WTC11 (cell line): ENCODE measurements at regions not wholly inside any gene's neighbourhood (a gene's known extent, or its start where the extent isn't known, plus 50 kb on each side); places are given as distances from the start of the nearest gene placed in this dataset.

Experiments used
- ATAC-seq: fragments of 200-7000 bp; cut with Tn5 transposase; 2 replicates; pipeline ENCODE4 v1.10.0; 2021; ENCODE audit warnings: mild to moderate bottlenecking, moderate library complexity
- CTCF ChIA-PET: fragments of 300-600 bp; sonication (Branson Sonifier 250); formaldehyde crosslinking; loops from one replicate; lab custom pipeline; 2021; ENCODE audit warnings: antibody characterized with exemption; lab: Charles Lee
- POLR2A ChIA-PET: fragments of 350-600 bp; sonication (Branson Sonifier 250); formaldehyde crosslinking; loops from one replicate; lab custom pipeline; 2021; ENCODE audit warnings: antibody characterized with exemption; lab: Charles Lee
- DNase-seq: peaks from one replicate; pipeline ENCODE4 v3.0.0; 2021; ENCODE audit warnings: low spot score
- H3K27ac Mint-ChIP-seq: 2 replicates; pipeline ENCODE4 v1.8.0; 2021; ENCODE audit warnings: mixed read lengths
- H3K27me3 Mint-ChIP-seq: 2 replicates; pipeline ENCODE4 v1.8.0; 2021; ENCODE audit warnings: low read depth, mild to moderate bottlenecking, moderate library complexity, mixed read lengths
- H3K36me3 Mint-ChIP-seq: 2 replicates; pipeline ENCODE4 v1.8.0; 2021; ENCODE audit warnings: mixed read lengths
- H3K4me1 Mint-ChIP-seq: 2 replicates; pipeline ENCODE4 v1.8.0; 2022; ENCODE audit warnings: mixed read lengths
- H3K4me3 Mint-ChIP-seq: 2 replicates; pipeline ENCODE4 v1.8.0; 2021; ENCODE audit warnings: mild to moderate bottlenecking, moderate library complexity, mixed read lengths
- H3K9me3 Mint-ChIP-seq: 2 replicates; pipeline ENCODE4 v1.8.0; 2021; ENCODE audit warnings: mixed read lengths
- ELF4 ChIP-seq: sonication (generic); formaldehyde crosslinking; IDR thresholded peaks from 2 replicates; pipeline ENCODE4 v1.8.1; 2022; ENCODE audit warnings: low read depth, mild to moderate bottlenecking, moderate library complexity, missing genetic modification reagents
- ETV6 ChIP-seq: sonication (generic); formaldehyde crosslinking; IDR thresholded peaks from 2 replicates; pipeline ENCODE4 v1.8.1; 2022; ENCODE audit warnings: mild to moderate bottlenecking, missing genetic modification reagents
- FOXP1 ChIP-seq: sonication (generic); formaldehyde crosslinking; IDR thresholded peaks from 2 replicates; pipeline ENCODE4 v1.8.0; 2022; ENCODE audit warnings: missing genetic modification reagents, mild to moderate bottlenecking, moderate library complexity, borderline replicate concordance
- GRHL2 ChIP-seq: fragments of 250-450 bp; sonication (Bioruptor Pico); IDR thresholded peaks from 2 replicates; pipeline ENCODE4 v1.8.0; 2022; ENCODE audit warnings: mild to moderate bottlenecking, moderate library complexity; ENCODE audit not compliant: insufficient replicate concordance, severe bottlenecking
- HMGA2 ChIP-seq: fragments of 250-450 bp; sonication (Bioruptor Pico); IDR thresholded peaks from 2 replicates; pipeline ENCODE4 v1.4.0; 2021; ENCODE audit warnings: mild to moderate bottlenecking, moderate library complexity
- MLX ChIP-seq: sonication (generic); formaldehyde crosslinking; IDR thresholded peaks from 2 replicates; pipeline ENCODE4 v1.8.1; 2023; ENCODE audit warnings: mild to moderate bottlenecking, missing genetic modification reagents, moderate library complexity
- TEAD4 ChIP-seq: sonication (generic); formaldehyde crosslinking; IDR thresholded peaks from 2 replicates; pipeline ENCODE4 v1.8.0; 2022; ENCODE audit warnings: mild to moderate bottlenecking, missing genetic modification reagents
- TP53 ChIP-seq: sonication (generic); formaldehyde crosslinking; IDR thresholded peaks from 2 replicates; pipeline ENCODE4 v1.8.1; 2023; ENCODE audit warnings: mild to moderate bottlenecking, missing genetic modification reagents
- ZNF396 ChIP-seq: fragments of 250-450 bp; sonication (Bioruptor Pico); IDR thresholded peaks from 2 replicates; pipeline ENCODE4 v1.8.0; 2021; ENCODE audit warnings: mild to moderate bottlenecking, moderate library complexity, borderline replicate concordance
- ZNF671 ChIP-seq: fragments of 250-450 bp; sonication (Bioruptor Pico); IDR thresholded peaks from 2 replicates; pipeline ENCODE4 v1.8.0; 2021; ENCODE audit warnings: mild to moderate bottlenecking
- TF ChIP-seq, protein P1 (sequence below): sonication (generic); formaldehyde crosslinking; IDR thresholded peaks from 2 replicates; pipeline ENCODE4 v1.8.0; 2023; ENCODE audit warnings: missing genetic modification reagents, mild to moderate bottlenecking, borderline replicate concordance
- TF ChIP-seq, protein P2 (sequence below): sonication (generic); formaldehyde crosslinking; IDR thresholded peaks from 2 replicates; pipeline ENCODE4 v1.8.1; 2023; ENCODE audit warnings: mild to moderate bottlenecking, missing genetic modification reagents
- TF ChIP-seq, protein P3 (sequence below): sonication (generic); formaldehyde crosslinking; IDR thresholded peaks from 2 replicates; pipeline ENCODE4 v1.8.1; 2023; ENCODE audit warnings: mild to moderate bottlenecking, missing genetic modification reagents, borderline replicate concordance

DNA sequence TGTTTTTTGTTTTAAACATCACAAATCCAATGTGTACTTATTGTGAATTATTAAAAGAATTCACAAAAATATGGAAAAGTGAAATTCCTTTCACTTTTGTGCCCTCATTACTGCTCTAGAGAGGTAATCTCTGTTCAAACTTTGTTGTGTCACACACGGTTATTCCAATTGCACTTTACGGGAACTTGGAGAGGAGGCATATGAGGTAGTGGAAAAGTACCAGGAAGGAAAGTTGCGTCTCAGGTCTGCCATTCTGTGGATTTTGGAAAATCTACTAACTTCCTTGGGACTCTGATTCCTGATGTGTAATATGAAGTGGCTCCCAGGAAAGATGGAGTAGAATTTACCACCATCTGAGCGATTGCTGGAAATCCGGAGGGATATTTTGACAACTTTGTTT is 90.9 kb upstream of the DCN start (continued):
- TF ChIP-seq, protein P1, sequence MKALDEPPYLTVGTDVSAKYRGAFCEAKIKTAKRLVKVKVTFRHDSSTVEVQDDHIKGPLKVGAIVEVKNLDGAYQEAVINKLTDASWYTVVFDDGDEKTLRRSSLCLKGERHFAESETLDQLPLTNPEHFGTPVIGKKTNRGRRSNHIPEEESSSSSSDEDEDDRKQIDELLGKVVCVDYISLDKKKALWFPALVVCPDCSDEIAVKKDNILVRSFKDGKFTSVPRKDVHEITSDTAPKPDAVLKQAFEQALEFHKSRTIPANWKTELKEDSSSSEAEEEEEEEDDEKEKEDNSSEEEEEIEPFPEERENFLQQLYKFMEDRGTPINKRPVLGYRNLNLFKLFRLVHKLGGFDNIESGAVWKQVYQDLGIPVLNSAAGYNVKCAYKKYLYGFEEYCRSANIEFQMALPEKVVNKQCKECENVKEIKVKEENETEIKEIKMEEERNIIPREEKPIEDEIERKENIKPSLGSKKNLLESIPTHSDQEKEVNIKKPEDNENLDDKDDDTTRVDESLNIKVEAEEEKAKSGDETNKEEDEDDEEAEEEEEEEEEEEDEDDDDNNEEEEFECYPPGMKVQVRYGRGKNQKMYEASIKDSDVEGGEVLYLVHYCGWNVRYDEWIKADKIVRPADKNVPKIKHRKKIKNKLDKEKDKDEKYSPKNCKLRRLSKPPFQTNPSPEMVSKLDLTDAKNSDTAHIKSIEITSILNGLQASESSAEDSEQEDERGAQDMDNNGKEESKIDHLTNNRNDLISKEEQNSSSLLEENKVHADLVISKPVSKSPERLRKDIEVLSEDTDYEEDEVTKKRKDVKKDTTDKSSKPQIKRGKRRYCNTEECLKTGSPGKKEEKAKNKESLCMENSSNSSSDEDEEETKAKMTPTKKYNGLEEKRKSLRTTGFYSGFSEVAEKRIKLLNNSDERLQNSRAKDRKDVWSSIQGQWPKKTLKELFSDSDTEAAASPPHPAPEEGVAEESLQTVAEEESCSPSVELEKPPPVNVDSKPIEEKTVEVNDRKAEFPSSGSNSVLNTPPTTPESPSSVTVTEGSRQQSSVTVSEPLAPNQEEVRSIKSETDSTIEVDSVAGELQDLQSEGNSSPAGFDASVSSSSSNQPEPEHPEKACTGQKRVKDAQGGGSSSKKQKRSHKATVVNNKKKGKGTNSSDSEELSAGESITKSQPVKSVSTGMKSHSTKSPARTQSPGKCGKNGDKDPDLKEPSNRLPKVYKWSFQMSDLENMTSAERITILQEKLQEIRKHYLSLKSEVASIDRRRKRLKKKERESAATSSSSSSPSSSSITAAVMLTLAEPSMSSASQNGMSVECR, result no peak
- TF ChIP-seq ZNF671 (CRISPR knock-in tag), result no peak
- no peak for TF ChIP-seq MLX (CRISPR knock-in tag)
- no peak for TF ChIP-seq HMGA2 (CRISPR knock-in tag)
- TF ChIP-seq, protein P2, sequence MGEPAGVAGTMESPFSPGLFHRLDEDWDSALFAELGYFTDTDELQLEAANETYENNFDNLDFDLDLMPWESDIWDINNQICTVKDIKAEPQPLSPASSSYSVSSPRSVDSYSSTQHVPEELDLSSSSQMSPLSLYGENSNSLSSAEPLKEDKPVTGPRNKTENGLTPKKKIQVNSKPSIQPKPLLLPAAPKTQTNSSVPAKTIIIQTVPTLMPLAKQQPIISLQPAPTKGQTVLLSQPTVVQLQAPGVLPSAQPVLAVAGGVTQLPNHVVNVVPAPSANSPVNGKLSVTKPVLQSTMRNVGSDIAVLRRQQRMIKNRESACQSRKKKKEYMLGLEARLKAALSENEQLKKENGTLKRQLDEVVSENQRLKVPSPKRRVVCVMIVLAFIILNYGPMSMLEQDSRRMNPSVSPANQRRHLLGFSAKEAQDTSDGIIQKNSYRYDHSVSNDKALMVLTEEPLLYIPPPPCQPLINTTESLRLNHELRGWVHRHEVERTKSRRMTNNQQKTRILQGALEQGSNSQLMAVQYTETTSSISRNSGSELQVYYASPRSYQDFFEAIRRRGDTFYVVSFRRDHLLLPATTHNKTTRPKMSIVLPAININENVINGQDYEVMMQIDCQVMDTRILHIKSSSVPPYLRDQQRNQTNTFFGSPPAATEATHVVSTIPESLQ, result no peak
- TF ChIP-seq ETV6 (CRISPR knock-in tag), result no peak
- TF ChIP-seq ELF4, result no peak
- TF ChIP-seq TP53 (CRISPR knock-in tag), result no peak
- no peak for TF ChIP-seq FOXP1 (CRISPR knock-in tag)
- TF ChIP-seq, all 79 proteins: peak for 0

DNA sequence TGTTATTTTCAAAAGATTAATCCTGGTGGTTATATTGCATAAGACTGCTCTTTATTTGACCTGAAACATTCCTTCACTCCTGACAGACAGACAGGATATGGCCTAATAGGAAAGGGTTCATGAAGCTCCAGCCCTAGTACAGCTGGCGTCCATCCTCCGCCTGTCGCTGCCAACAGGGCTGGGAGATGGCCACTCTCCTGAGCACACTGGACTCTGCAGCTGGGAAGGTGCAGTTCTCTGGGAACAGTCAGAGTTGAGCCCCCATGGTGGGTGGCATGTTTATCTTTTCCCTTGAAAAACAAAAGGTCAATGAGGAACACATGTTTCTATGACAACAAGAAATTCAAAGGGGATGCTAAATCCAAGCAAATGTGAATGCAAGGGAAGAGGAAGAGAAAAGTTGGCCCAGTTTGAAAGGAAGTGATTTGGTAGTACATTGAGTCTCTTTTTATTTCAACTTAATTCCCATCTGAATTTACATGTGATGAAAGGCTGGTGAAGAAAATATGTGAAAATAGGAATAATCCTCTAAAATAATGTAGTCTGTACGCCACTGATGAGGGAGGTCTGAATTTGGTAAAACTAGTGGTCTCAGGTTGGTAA is 89.9 kb upstream of the DCN start:
- CTCF ChIA-PET, result no interaction called here
- no peak overlapping the region for H3K4me3 Mint-ChIP-seq
- no peak for TF ChIP-seq TEAD4 (CRISPR knock-in tag)
- TF ChIP-seq, protein P1, result no peak
- no peak for TF ChIP-seq GRHL2 (CRISPR knock-in tag)
- TF ChIP-seq, protein P3, sequence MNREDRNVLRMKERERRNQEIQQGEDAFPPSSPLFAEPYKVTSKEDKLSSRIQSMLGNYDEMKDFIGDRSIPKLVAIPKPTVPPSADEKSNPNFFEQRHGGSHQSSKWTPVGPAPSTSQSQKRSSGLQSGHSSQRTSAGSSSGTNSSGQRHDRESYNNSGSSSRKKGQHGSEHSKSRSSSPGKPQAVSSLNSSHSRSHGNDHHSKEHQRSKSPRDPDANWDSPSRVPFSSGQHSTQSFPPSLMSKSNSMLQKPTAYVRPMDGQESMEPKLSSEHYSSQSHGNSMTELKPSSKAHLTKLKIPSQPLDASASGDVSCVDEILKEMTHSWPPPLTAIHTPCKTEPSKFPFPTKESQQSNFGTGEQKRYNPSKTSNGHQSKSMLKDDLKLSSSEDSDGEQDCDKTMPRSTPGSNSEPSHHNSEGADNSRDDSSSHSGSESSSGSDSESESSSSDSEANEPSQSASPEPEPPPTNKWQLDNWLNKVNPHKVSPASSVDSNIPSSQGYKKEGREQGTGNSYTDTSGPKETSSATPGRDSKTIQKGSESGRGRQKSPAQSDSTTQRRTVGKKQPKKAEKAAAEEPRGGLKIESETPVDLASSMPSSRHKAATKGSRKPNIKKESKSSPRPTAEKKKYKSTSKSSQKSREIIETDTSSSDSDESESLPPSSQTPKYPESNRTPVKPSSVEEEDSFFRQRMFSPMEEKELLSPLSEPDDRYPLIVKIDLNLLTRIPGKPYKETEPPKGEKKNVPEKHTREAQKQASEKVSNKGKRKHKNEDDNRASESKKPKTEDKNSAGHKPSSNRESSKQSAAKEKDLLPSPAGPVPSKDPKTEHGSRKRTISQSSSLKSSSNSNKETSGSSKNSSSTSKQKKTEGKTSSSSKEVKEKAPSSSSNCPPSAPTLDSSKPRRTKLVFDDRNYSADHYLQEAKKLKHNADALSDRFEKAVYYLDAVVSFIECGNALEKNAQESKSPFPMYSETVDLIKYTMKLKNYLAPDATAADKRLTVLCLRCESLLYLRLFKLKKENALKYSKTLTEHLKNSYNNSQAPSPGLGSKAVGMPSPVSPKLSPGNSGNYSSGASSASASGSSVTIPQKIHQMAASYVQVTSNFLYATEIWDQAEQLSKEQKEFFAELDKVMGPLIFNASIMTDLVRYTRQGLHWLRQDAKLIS, result no peak
- no peak for TF ChIP-seq ZNF396 (CRISPR knock-in tag)
- TF ChIP-seq, protein P2, result no peak
- H3K27ac Mint-ChIP-seq, result peak overlapping the region; percentile 89
- no peaks in the 10 kb centered on the region for H3K36me3 Mint-ChIP-seq
- POLR2A ChIA-PET, result no interaction called here
- ATAC-seq (peak; percentile 93), DNase-seq (peak; percentile 48)
- H3K27me3 Mint-ChIP-seq, result no peaks in the 10 kb centered on the region
- H3K9me3 Mint-ChIP-seq, result no peaks in the 10 kb centered on the region
- peaks cover 57% of the 10 kb centered on the region for H3K4me1 Mint-ChIP-seq
